HFFc6 (cell line): ENCODE measurements at regions not wholly inside any gene's neighbourhood (a gene's known extent, or its start where the extent isn't known, plus 50 kb on each side); places are given as distances from the start of the nearest gene placed in this dataset.

ENCODE experiments used
- DNase-seq: peaks from one replicate; pipeline ENCODE4 v3.0.0-alpha.2; 2018
- H3K27ac Mint-ChIP-seq: 2 replicates; pipeline ENCODE4 v1.8.0; 2020; ENCODE audit warnings: mild to moderate bottlenecking, mixed read lengths
- H3K27me3 Mint-ChIP-seq: 2 replicates; pipeline ENCODE4 v1.8.0; 2021; ENCODE audit warnings: mild to moderate bottlenecking, moderate library complexity, mixed read lengths; ENCODE audit not compliant: insufficient read depth
- H3K36me3 Mint-ChIP-seq: 2 replicates; pipeline ENCODE4 v1.8.0; 2021; ENCODE audit warnings: low read depth, mixed read lengths
- H3K4me1 Mint-ChIP-seq: 2 replicates; pipeline ENCODE4 v1.8.0; 2020; ENCODE audit warnings: low read depth, mixed read lengths
- H3K4me3 Mint-ChIP-seq: 2 replicates; pipeline ENCODE4 v1.8.0; 2020; ENCODE audit warnings: mild to moderate bottlenecking, moderate library complexity, mixed read lengths
- H3K9me3 Mint-ChIP-seq: 2 replicates; pipeline ENCODE4 v1.8.0; 2020; ENCODE audit warnings: mild to moderate bottlenecking, mixed read lengths
- CTCF ChIP-seq: fragments of 200-600 bp; sonication (generic); IDR thresholded peaks from 2 replicates; pipeline ENCODE4 v1.5.0; 2021; ENCODE audit warnings: antibody characterized with exemption, mild to moderate bottlenecking

GRCh38 chr9:111730937-111731567 is 63.7 kb downstream of the SHOC1 start:
- TF ChIP-seq CTCF = no peak
- Mint-ChIP-seq H3K27me3 (no peaks in the 10 kb centered on the region; the same call in 1 of the 2 replicates), H3K4me3 (no peak overlapping the region), H3K9me3 (peaks cover 39% of the 10 kb centered on the region), H3K27ac (no peak overlapping the region), H3K36me3 (peaks cover 42% of the 10 kb centered on the region), H3K4me1 (peaks cover 40% of the 10 kb centered on the region)
- DNase-seq = peak; percentile 22

GRCh38 chr9:111728617-111729366 is 65.9 kb downstream of the SHOC1 start:
- H3K27me3 Mint-ChIP-seq = no peaks in the 10 kb centered on the region; the same call in 1 of the 2 replicates
- H3K9me3 Mint-ChIP-seq = peaks cover 27% of the 10 kb centered on the region
- peak overlapping the region; percentile 52 for H3K4me3 Mint-ChIP-seq
- peaks cover 40% of the 10 kb centered on the region for H3K4me1 Mint-ChIP-seq
- peaks cover 23% of the 10 kb centered on the region for H3K36me3 Mint-ChIP-seq
- no peak for TF ChIP-seq CTCF
- peak; percentile 85 for DNase-seq
- peak overlapping the region; percentile 46 for H3K27ac Mint-ChIP-seq

GRCh38 chr9:111728143-111728542 is 66.6 kb downstream of the SHOC1 start:
- peak overlapping the region; percentile 46 for H3K27ac Mint-ChIP-seq
- no peak for TF ChIP-seq CTCF
- H3K4me3 Mint-ChIP-seq = peak overlapping the region; percentile 52; the same call in 1 of the 2 replicates
- no peaks in the 10 kb centered on the region; the same call in 1 of the 2 replicates for H3K27me3 Mint-ChIP-seq
- peaks cover 40% of the 10 kb centered on the region for H3K4me1 Mint-ChIP-seq
- no peak for DNase-seq
- peaks cover 23% of the 10 kb centered on the region for H3K36me3 Mint-ChIP-seq
- H3K9me3 Mint-ChIP-seq = peaks cover 27% of the 10 kb centered on the region

- H3K9me3 Mint-ChIP-seq = peaks cover 22% of the 10 kb centered on the region
- H3K4me3 Mint-ChIP-seq = no peak overlapping the region
- H3K36me3 Mint-ChIP-seq = peaks cover 23% of the 10 kb centered on the region
- H3K27me3 Mint-ChIP-seq = no peaks in the 10 kb centered on the region; the same call in 1 of the 2 replicates
- no peak for DNase-seq
- no peak for TF ChIP-seq CTCF
- H3K27ac Mint-ChIP-seq = no peak overlapping the region
- H3K4me1 Mint-ChIP-seq = peaks cover 42% of the 10 kb centered on the region
Measured at GRCh38 chr9:111726949-111727348, 65.5 kb downstream of the GNG10 start.

GRCh38 chr9:111720174-111720573 is 58.8 kb downstream of the GNG10 start:
- DNase-seq = no peak
- Mint-ChIP-seq H3K4me1 (peaks cover 22% of the 10 kb centered on the region), H3K4me3 (no peak overlapping the region), H3K27me3 (no peaks in the 10 kb centered on the region; the same call in 1 of the 2 replicates), H3K36me3 (no peaks in the 10 kb centered on the region), H3K27ac (no peak overlapping the region), H3K9me3 (no peaks in the 10 kb centered on the region)
- TF ChIP-seq CTCF = peak; percentile 43
